ENCODE measurements at regions not wholly inside any gene's neighbourhood (a gene's known extent, or its start where the extent isn't known, plus 50 kb on each side); places are given as distances from the start of the nearest gene placed in this dataset.

DNA sequence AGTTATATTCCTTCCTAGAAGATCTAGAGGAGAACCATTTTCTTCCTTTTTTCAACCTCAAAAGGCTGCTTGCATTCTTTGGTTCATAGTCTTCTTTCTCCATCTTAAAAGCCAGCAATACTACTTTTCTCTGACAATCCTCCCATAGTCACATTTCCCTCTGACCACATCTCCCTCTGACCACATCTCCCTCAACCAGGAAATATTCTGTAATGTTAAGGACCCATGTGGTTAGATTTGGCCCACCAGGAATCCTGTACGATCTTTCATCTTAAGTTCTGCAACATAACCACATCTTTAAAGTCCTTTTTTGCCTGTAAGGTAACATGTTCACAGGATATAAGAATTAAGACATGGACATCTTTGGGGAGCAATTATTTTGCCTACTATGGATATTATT is 179.4 kb upstream of the SPEF2 start:
- Histone ChIP-seq H3K27me3 (replicated peaks; ENCODE audit: insufficient read depth) (peaks cover 19% of the 10 kb centered on the region), H3K9me3 (ENCODE audit: low read depth) (no peaks in the 10 kb centered on the region), H2AFZ (no peak overlapping the region), H3K9ac (no peak overlapping the region), H3K4me3 (no peak overlapping the region), H3K9me2 (ENCODE audit: insufficient read depth) (no peaks in the 10 kb centered on the region), H3K27ac (no peak overlapping the region), H3K4me1 (ENCODE audit: insufficient read depth) (no peaks in the 10 kb centered on the region), H3K36me3 (ENCODE audit: low read depth) (no peaks in the 10 kb centered on the region), H4K20me1 (ENCODE audit: insufficient read depth) (no peaks in the 10 kb centered on the region), H3K79me2 (ENCODE audit: insufficient read depth) (no peaks in the 10 kb centered on the region), H3K4me2 (ENCODE audit: unreplicated experiment) (no peak overlapping the region), H3F3A (ENCODE audit: insufficient read depth) (no peaks in the 10 kb centered on the region)
- in situ Hi-C loops (cut with MboI) = loop anchor here (25.0 kb wide), 1 partner anchor 351 kb away; no protein-coding TSS in a partner anchor
- DNase-seq = no peak
- WGBS, 2 experiments (ENCODE audit: low coverage in 1 of 2, low lambda C conversion rate in 2 of 2, missing lambda C conversion rate in 2 of 2) = 64 to 67% methylated on average over 1 of the region's 1 CpG
- no peak for TF ChIP-seq EZH2phosphoT487 (IDR thresholded peaks at IDR 0.05; ENCODE audit: insufficient read depth, low read depth)
- TF ChIP-seq EZH2 (IDR thresholded peaks at IDR 0.05; ENCODE audit: insufficient read depth, poor library complexity, severe bottlenecking) = no peak

DNA sequence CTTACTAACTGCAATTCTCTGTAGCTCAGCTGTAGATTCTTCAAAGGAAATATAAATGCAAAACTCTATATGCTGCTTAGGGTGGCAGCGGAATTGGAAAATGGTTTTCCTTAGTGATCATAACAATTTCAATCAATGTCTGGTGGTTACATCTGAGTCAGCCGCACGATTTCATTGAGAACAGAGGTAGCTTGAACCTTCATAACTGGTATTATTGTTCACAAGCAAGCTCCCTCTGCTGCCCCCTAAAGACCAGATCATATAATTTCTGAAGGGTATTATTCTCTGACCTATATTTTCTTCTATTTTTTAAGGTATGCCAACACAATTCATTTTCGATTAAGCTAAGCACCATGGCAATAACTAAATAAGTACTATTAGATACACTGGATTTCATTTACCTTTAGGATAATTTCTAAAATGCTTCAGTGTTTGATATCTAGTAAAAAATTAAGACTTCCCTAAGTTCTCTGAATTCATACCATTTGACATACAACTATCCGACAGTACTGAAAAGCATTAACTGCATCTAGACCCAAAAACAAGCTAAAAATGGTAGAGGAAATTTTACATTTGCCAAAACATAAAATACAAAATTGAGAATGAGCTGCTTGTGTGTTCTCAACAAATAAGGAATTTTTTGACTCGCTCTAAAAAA is 181.1 kb upstream of the SPEF2 start:
- in situ Hi-C loops (cut with MboI) = loop anchor here (25.0 kb wide), 1 partner anchor 349 kb away; no protein-coding TSS in a partner anchor

DNA sequence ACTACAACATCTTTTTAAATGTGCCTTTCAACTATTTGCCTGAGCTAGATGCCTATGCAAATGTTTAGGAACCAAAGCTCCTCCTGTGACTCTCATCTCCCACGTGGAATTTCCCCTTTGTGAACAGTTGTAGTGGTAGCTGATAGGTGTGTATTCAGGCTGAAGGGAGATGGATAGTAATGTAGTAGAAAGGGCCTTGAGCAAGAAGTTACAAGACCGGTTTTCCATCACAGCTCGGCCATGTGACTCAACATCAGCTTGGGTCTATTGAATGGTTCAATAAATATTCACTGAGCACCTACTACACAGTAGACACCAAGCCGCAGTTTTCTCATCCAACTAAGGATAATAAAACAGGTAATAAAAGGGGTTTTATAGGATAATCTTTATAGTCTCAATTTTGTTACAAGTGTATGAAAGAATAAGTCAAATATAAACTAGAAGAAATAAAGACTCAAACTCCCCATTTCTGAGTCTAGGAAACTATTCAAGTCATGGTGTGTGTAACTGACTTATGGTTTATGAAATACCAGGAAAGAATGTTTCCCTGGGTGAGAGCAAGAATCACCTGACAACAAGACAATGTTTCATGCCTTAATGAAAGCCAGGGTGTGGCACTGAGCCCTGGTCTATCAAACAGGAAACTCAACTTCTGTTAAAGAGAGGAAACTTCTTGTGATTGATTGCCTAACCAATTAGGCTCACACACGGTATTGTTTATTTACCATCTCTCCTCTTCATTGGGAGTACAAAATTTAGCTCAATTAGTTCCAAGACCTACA is 187.1 kb upstream of the SPEF2 start:
- H3K4me3 ChIP-seq = no peak overlapping the region

More for the DNA sequence above, 181.1 kb upstream of the SPEF2 start:
- no peaks in the 10 kb centered on the region for H3K4me1 ChIP-seq (ENCODE audit: insufficient read depth)
- no peaks in the 10 kb centered on the region for H4K20me1 ChIP-seq (ENCODE audit: insufficient read depth)
- TF ChIP-seq EZH2phosphoT487 (IDR thresholded peaks at IDR 0.05; ENCODE audit: insufficient read depth, low read depth) = no peak
- no peak for TF ChIP-seq EZH2 (IDR thresholded peaks at IDR 0.05; ENCODE audit: insufficient read depth, poor library complexity, severe bottlenecking)
- no peak overlapping the region for H3K4me3 ChIP-seq
- no peak overlapping the region for H3K9ac ChIP-seq
- peaks cover 32% of the 10 kb centered on the region for H3K27me3 ChIP-seq (replicated peaks; ENCODE audit: insufficient read depth)
- 62 to 66% methylated on average over 6 of the region's 6 CpGs for WGBS, 2 experiments (ENCODE audit: low coverage in 1 of 2, low lambda C conversion rate in 2 of 2, missing lambda C conversion rate in 2 of 2)
- peak; percentile 64 for DNase-seq
- H3K4me2 ChIP-seq (ENCODE audit: unreplicated experiment) = no peak overlapping the region
- no peak overlapping the region for H3K27ac ChIP-seq
- H3K79me2 ChIP-seq (ENCODE audit: insufficient read depth) = no peaks in the 10 kb centered on the region
- H3K36me3 ChIP-seq (ENCODE audit: low read depth) = no peaks in the 10 kb centered on the region
- H3K9me3 ChIP-seq (ENCODE audit: low read depth) = no peaks in the 10 kb centered on the region
- no peaks in the 10 kb centered on the region for H3K9me2 ChIP-seq (ENCODE audit: insufficient read depth)
- no peak overlapping the region for H2AFZ ChIP-seq
- no peaks in the 10 kb centered on the region for H3F3A ChIP-seq (ENCODE audit: insufficient read depth)

DNA sequence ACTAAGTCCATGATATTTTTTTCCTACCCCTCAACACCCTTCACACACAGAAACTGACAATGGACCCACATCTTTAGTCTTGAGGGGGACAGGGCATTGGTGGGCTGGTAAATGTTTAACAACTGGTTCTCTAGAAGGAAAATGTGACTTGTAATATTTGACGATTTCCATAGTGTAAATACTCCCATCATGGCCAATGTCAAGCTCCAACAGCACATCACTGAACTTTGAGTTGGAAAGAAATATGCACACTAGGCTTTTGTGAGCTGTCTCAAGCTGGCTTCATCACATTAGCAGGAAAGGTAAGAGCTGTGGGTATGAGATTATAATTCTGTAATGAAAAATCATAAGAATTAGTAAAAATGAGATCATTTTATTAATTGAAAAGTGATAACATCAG is 189.9 kb upstream of the PRLR start:
- H3K79me2 ChIP-seq (ENCODE audit: insufficient read depth) = no peaks in the 10 kb centered on the region
- no peaks in the 10 kb centered on the region for H3K9me3 ChIP-seq (ENCODE audit: low read depth)
- H4K20me1 ChIP-seq (ENCODE audit: insufficient read depth) = no peaks in the 10 kb centered on the region
- no peaks in the 10 kb centered on the region for H3K36me3 ChIP-seq (ENCODE audit: low read depth)
- peaks cover 6% of the 10 kb centered on the region; the same call in 1 of the 2 replicates for H3K27me3 ChIP-seq (replicated peaks; ENCODE audit: insufficient read depth)
- in situ Hi-C loops (cut with MboI) = no loop called here
- H3K27ac ChIP-seq = no peak overlapping the region
- H3K4me1 ChIP-seq (ENCODE audit: insufficient read depth) = no peaks in the 10 kb centered on the region
- H3F3A ChIP-seq (ENCODE audit: insufficient read depth) = no peaks in the 10 kb centered on the region
- no peaks in the 10 kb centered on the region for H3K9me2 ChIP-seq (ENCODE audit: insufficient read depth)
- H2AFZ ChIP-seq = no peak overlapping the region
- H3K4me3 ChIP-seq = no peak overlapping the region
- DNase-seq = no peak
- TF ChIP-seq EZH2 (IDR thresholded peaks at IDR 0.05; ENCODE audit: insufficient read depth, poor library complexity, severe bottlenecking) (no peak), EZH2phosphoT487 (IDR thresholded peaks at IDR 0.05; ENCODE audit: insufficient read depth, low read depth) (no peak)
- WGBS, 2 experiments (ENCODE audit: low coverage in 1 of 2, low lambda C conversion rate in 2 of 2, missing lambda C conversion rate in 2 of 2) = 59 to 64% methylated on average over 1 of the region's 1 CpG
- no peak overlapping the region for H3K4me2 ChIP-seq (ENCODE audit: unreplicated experiment)
- no peak overlapping the region for H3K9ac ChIP-seq

More for the DNA sequence above, 187.1 kb upstream of the SPEF2 start:
- Histone ChIP-seq H3K27ac (no peak overlapping the region), H3K4me1 (ENCODE audit: insufficient read depth) (no peaks in the 10 kb centered on the region), H3F3A (ENCODE audit: insufficient read depth) (no peaks in the 10 kb centered on the region), H3K9me3 (ENCODE audit: low read depth) (no peaks in the 10 kb centered on the region), H3K36me3 (ENCODE audit: low read depth) (no peaks in the 10 kb centered on the region), H3K27me3 (replicated peaks; ENCODE audit: insufficient read depth) (peaks cover 43% of the 10 kb centered on the region), H3K9ac (no peak overlapping the region), H4K20me1 (ENCODE audit: insufficient read depth) (no peaks in the 10 kb centered on the region), H3K79me2 (ENCODE audit: insufficient read depth) (no peaks in the 10 kb centered on the region), H2AFZ (no peak overlapping the region), H3K4me2 (ENCODE audit: unreplicated experiment) (no peak overlapping the region), H3K9me2 (ENCODE audit: insufficient read depth) (no peaks in the 10 kb centered on the region)
- DNase-seq = no peak
- TF ChIP-seq EZH2phosphoT487 (IDR thresholded peaks at IDR 0.05; ENCODE audit: insufficient read depth, low read depth) = no peak
- no peak for TF ChIP-seq EZH2 (IDR thresholded peaks at IDR 0.05; ENCODE audit: insufficient read depth, poor library complexity, severe bottlenecking)
- 54 to 59% methylated on average over 5 of the region's 5 CpGs for WGBS, 2 experiments (ENCODE audit: low coverage in 1 of 2, low lambda C conversion rate in 2 of 2, missing lambda C conversion rate in 2 of 2)
- in situ Hi-C loops (cut with MboI) = loop anchor here (25.0 kb wide), 1 partner anchor 343 kb away; no protein-coding TSS in a partner anchor
